ENCODE measurements at regions not wholly inside any gene's neighbourhood (a gene's known extent, or its start where the extent isn't known, plus 50 kb on each side); places are given as distances from the start of the nearest gene placed in this dataset.

- no peak for DNase-seq (ENCODE audit: low spot score)
These were observed 189.5 kb upstream of the C1orf174 start for GRCh38 chr1:4089421-4090175.

- no peak for DNase-seq (ENCODE audit: low spot score)
These were observed 190.5 kb upstream of the C1orf174 start for GRCh38 chr1:4090556-4090955.

- DNase-seq (ENCODE audit: low spot score), result no peak
These were observed 191.0 kb upstream of the C1orf174 start for GRCh38 chr1:4090976-4091660.

GRCh38 chr1:4091996-4092395 is 191.9 kb upstream of the C1orf174 start:
- DNase-seq (ENCODE audit: low spot score), result no peak

GRCh38 chr1:4093856-4094565 is 193.9 kb upstream of the C1orf174 start:
- DNase-seq (ENCODE audit: low spot score), result no peak

- no peak for DNase-seq (ENCODE audit: low spot score)
These were observed 195.4 kb upstream of the C1orf174 start for GRCh38 chr1:4095433-4095971.

GRCh38 chr1:4101459-4102161 is 201.5 kb upstream of the C1orf174 start:
- DNase-seq (ENCODE audit: low spot score), result no peak

GRCh38 chr1:4105300-4105880 is 205.3 kb upstream of the C1orf174 start:
- DNase-seq (ENCODE audit: low spot score), result no peak

GRCh38 chr1:4106731-4107130 is 206.7 kb upstream of the C1orf174 start:
- DNase-seq (ENCODE audit: low spot score), result no peak

- no peak for DNase-seq (ENCODE audit: low spot score)
These were observed 207.2 kb upstream of the C1orf174 start for GRCh38 chr1:4107291-4107690.

- DNase-seq (ENCODE audit: low spot score), result no peak
These were observed 208.3 kb upstream of the C1orf174 start for GRCh38 chr1:4108331-4108730.

GRCh38 chr1:4108758-4109627 is 208.9 kb upstream of the C1orf174 start:
- DNase-seq (ENCODE audit: low spot score), result no peak

- DNase-seq (ENCODE audit: low spot score), result no peak
These were observed 209.5 kb upstream of the C1orf174 start for GRCh38 chr1:4109628-4109940.

GRCh38 chr1:4110888-4111287 is 210.8 kb upstream of the C1orf174 start:
- DNase-seq (ENCODE audit: low spot score), result no peak

GRCh38 chr1:4113897-4114296 is 213.8 kb upstream of the C1orf174 start:
- DNase-seq (ENCODE audit: low spot score), result no peak

- no peak for DNase-seq (ENCODE audit: low spot score)
These were observed 215.3 kb upstream of the C1orf174 start for GRCh38 chr1:4115191-4115900.

GRCh38 chr1:4117196-4117595 is 217.1 kb upstream of the C1orf174 start:
- no peak for DNase-seq (ENCODE audit: low spot score)

GRCh38 chr1:4118746-4119515 is 218.9 kb upstream of the C1orf174 start:
- DNase-seq (ENCODE audit: low spot score), result no peak

- DNase-seq (ENCODE audit: low spot score), result no peak
These were observed 219.6 kb upstream of the C1orf174 start for GRCh38 chr1:4119516-4120220.

Measured in CD4-positive, alpha-beta T cell treated with Interleukin-2 at 100 ng/mL for 4 hours (primary cell).